GF-D8 (cell line): ENCODE measurements at regions not wholly inside any gene's neighbourhood (a gene's known extent, or its start where the extent isn't known, plus 50 kb on each side); places are given as distances from the start of the nearest gene placed in this dataset.
"Not testable (repeated sequence)": the region's sequence is repeated elsewhere in the genome, so short reads cannot be mapped to it uniquely, and the experiment has no call there.

Source experiments
- DNase-seq: peaks from one replicate; lab custom pipeline; 2025; lab: John Stamatoyannopoulos, UW

- no peak for DNase-seq
These were observed 206.6 kb downstream of the NDUFA10 start for GRCh38 chr2:239818531-239819011.

DNA sequence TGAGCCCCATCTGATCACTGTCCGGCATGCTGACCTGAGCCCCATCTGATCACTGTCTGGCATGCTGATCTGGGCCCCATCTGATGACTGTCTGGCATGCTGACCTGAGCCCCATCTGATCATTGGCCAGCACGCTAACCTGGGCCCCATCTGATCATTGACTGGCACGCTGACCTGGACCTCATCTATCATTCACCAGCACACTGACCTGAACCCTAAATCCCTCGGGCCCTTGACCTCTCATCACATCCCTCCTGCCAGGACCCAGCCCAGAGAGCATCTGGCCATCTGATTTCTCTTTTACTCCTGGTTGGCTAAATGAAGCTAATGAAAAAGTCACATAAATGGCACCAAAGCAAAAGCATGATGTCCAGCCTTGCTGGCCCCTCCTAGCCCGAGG is 207.1 kb downstream of the NDUFA10 start:
- no peak for DNase-seq

DNA sequence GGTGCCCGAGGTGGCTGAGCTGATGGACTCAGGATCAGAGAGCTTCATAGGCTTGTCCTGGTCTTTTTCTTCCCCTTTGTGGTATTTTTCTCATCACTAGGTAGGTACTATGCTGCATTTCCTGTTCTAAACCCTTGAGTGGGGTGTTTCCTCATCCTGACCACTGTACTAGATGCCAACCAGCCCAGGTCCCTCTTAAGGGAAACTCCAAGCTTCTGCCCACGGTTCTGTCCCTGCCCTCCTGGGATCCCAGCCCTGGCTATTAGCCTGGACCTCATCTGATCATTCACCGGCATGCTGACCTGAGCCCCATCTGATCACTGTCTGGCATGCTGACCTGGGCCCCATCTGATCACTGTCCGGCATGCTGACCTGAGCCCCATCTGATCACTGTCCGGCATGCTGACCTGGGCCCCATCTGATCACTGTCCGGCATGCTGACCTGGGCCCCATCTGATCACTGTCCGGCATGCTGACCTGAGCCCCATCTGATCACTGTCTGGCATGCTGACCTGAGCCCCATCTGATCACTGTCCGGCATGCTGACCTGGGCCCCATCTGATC is 207.6 kb downstream of the NDUFA10 start:
- not testable (repeated sequence) for DNase-seq

DNA sequence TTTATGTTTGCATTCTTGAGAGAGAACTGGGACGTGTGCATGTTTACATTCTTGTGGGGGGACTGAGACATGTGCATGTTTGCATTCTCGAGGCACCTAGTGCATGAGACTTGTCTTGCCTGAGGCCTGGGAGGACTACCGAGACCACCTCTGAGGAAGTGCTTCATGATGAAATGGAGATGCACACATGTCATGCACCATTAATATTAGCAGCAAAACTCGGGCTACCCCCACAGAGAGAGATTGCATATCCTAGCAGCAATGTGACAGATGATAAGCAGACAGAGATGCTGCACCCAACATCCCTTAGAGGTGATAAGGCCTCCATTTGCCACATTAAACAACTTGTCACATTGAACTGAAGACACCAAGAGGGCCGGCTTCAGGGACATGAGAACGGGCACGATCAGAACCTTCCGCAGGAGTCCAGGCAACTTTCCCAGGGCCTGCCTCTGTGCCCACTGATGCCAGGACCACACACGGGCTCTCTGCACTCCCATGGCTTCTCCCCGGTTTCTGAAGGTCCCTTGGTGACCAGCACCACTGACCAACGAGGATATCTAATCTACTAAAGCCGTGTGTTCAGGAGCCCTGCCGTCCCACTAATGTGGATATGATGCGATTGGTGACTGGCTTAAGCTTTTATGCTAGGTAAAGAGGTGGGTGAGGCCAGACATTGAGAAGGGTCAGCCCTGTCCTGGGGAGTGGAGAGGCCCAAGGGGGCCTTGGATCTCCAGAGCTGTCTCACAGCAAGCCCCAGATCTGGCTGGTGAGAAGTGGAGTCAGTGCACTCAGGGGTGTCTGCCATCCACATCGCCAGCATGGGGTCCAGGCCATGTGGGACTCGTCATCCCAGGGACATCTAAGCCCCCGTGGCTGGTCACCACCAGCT is 208.3 kb downstream of the NDUFA10 start:
- DNase-seq = no peak

DNA sequence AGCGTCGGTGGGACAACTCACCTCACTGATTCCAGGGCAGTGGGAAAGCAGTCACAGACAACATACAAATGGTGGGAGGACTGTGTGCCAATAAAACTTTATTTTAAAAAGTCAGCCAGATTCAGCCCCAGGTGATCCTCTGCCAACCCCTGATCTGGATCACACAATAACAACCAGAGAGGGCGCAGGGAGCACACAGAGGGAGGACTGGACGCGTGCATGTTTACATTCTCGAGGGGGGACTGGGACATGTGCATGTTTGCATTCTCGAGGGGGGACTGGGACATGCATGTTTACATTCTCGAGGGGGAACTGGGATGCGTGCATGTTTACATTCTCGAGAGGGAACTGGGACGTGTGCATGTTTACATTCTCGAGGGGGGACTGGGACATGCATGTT is 209.5 kb downstream of the NDUFA10 start:
- DNase-seq = no peak

DNA sequence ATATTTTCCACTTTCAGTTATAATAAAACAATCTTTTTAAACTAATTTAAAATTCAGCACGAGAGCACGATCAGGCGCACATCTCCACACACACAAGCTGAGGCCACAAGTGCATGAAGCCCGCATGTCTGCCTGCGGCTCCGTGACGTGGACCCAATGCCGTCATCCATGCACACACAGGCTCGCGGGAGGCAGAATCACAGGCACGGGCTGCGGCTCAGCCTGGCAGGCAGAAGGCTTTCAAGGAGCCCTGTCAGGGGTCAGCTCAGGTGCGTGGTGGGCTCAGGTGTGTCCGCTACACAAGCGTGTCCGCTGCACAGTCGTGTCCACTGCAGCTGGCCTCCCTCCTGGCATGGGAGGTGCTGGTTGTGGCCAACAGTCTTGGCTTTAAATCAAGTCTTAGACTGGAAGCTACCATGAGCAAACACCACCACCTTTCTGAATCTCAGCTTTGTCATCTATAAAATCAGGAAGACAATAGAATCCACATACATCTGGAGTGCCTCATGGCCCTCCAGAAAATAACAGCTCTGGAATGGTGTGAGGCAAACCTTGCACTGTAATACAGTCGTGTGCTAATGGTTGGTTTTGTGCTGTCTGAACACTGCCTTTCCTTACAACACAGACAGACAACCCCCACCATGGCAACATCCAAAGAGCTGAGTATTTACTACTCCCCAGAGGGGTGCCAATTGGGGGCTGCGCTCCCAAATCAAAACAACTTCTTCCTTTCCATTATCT is 210.1 kb downstream of the NDUFA10 start:
- no peak for DNase-seq

- DNase-seq = no peak
These were observed 210.9 kb downstream of the NDUFA10 start for GRCh38 chr2:239814116-239814860.

DNA sequence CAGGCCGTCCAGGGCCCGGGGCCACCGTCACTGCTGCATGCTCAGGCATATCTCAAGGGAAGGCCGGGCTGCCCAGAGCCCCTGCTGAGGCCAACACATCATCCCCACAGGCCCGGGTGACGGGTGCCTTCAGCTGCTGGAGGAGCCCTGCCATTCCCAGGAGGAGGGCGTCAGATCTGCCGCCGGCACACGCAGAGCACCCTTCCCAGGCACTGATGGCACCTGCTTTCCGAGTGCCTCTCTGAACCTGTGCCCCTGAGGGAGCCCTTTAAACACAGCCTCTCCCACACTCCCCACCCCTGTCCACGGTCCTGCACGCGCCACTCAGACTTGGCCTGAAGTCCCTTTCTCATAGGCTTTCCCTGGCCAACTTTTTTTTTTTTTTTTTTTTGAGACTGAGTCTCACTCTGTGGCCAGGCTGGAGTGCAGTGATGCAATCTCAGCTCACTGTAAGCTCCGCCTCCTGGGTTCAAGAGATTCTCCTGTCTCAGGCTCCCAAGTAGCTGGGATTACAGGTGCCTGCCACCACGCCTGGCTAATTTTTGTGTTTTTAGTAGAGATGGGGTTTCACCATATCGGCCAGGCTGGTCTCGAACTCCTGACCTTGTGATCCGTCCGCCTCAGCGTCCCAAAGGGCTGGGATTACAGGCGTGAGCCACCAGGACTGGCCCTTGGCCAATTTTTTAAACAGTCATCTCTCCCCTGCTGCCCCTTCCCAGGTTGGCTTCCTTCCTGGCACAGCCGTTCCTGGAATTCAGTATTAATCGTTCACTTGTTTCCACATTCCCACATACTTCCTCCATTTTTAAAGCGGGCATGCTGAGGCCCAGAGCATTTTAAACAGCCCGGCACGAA is 211.7 kb downstream of the NDUFA10 start:
- DNase-seq = no peak

GRCh38 chr2:239811806-239812560 is 213.2 kb downstream of the NDUFA10 start:
- no peak for DNase-seq

GRCh38 chr2:239811111-239811781 is 213.9 kb downstream of the NDUFA10 start:
- DNase-seq = no peak

GRCh38 chr2:239809391-239809790 is 215.8 kb downstream of the NDUFA10 start:
- DNase-seq = no peak

GRCh38 chr2:239807568-239807967 is 217.6 kb downstream of the NDUFA10 start:
- DNase-seq = no peak

- DNase-seq = no peak
These were observed 218.2 kb downstream of the NDUFA10 start for GRCh38 chr2:239806758-239807434.

- DNase-seq = no peak
These were observed 218.9 kb downstream of the NDUFA10 start for GRCh38 chr2:239806276-239806675.

DNA sequence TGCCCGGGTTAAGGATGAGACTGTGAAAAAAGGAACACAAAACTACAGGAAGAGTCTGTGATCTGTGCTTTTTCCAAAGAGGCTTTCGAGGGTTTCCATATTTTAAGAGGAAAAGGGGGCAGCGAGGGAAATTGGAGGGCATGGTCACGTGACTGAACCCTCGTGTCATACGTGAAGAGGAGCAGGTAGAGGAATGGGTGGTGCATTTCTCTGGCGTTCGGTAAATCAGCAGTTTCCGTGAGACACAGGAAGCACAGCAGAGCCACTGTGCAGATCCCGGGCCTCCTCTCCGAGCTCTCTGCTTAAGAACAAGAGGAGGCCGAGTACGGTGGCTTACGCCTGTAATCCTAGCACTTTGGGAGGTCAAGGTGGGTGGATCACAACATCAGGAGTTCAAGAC is 219.7 kb downstream of the NDUFA10 start:
- DNase-seq = no peak

GRCh38 chr2:239805043-239805329 is 220.2 kb downstream of the NDUFA10 start:
- no peak for DNase-seq

DNA sequence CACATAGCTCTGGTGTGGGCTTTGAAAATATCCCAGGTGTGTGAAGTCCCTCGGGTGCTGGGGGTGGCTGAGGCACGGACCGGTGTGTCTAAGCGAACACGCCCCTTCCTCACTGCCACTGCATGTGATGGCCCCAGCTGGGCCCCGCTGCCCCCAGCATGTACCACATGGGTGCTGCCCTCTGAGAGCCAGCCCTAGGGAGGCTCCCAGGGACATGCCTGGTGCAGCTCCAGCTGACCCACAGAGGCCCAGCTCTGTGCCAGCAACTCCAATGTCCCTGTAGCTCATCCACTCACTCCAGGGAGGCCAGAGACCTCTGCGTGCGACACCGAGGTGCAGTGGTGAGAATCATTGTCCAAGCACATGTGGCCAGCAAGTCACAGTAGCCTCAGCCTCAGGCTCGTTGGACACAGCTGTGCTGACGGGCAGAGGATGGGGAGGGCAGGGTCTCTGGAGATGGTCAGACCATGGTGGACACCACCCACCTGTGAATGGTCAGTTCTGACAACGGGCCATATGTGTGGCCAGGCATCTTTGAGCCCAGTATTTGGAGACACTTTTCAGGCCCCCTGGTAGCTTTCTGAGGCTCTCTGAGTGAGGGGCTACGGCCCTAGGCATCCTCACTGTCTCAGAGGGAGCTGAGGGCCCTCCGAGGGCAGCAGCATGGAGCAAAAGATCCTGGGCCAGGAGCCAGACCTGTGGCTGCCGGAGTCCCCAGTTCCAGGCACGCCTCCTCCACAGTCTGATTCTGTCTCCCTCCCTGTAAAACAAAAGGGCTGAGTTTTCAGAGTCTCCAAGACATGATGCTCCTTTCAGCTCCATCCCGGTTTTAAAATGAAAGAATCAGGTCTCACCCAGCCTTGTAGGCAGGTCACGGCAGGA is 220.7 kb downstream of the NDUFA10 start:
- no peak for DNase-seq

GRCh38 chr2:239803766-239804115 is 221.4 kb downstream of the NDUFA10 start:
- no peak for DNase-seq
